ENCODE measurements at regions not wholly inside any gene's neighbourhood (a gene's known extent, or its start where the extent isn't known, plus 50 kb on each side); places are given as distances from the start of the nearest gene placed in this dataset.

GRCh38 chr14:28254768-28255167 is 511.8 kb upstream of the FOXG1 start:
- no peak for TF ChIP-seq CTCF (IDR thresholded peaks at IDR 0.05; ENCODE audit: insufficient read depth, low read depth, low read length, missing control alignments)
- peak; percentile 43 for DNase-seq (ENCODE audit: low read depth)
- H3K4me3 ChIP-seq (ENCODE audit: low read length), result no peak overlapping the region

DNA sequence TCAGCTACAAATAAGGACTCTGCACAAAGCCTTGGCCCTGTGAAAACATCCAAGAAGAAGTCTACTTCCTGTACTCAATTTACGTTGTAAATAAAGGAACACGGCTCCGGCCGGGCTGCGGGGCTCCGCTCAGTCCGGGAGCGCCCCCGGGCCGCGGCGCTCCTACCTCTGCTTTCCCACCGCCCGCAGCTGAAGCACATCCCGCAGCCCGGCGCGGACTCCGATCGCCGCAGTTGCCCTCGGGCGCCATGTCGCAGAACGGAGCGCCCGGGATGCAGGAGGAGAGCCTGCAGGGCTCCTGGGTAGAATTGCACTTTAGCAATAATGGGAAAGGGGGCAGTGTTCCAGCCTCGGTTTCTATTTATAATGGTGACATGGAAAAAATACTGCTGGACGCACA is 502.3 kb upstream of the FOXG1 start:
- no peak for TF ChIP-seq CTCF (IDR thresholded peaks at IDR 0.05; ENCODE audit: insufficient read depth, low read depth, low read length, missing control alignments)
- H3K4me3 ChIP-seq (ENCODE audit: low read length), result no peak overlapping the region
- no peak for DNase-seq (ENCODE audit: low read depth)

- no peak overlapping the region for H3K4me3 ChIP-seq (ENCODE audit: low read length)
- TF ChIP-seq CTCF (IDR thresholded peaks at IDR 0.05; ENCODE audit: insufficient read depth, low read depth, low read length, missing control alignments), result no peak
- DNase-seq (ENCODE audit: low read depth), result no peak
Observed at GRCh38 chr14:28272270-28272669, 494.3 kb upstream of the FOXG1 start.

GRCh38 chr14:28280530-28280929 is 486.1 kb upstream of the FOXG1 start:
- DNase-seq (ENCODE audit: low read depth), result no peak
- H3K4me3 ChIP-seq (ENCODE audit: low read length), result no peak overlapping the region
- no peak for TF ChIP-seq CTCF (IDR thresholded peaks at IDR 0.05; ENCODE audit: insufficient read depth, low read depth, low read length, missing control alignments)

DNA sequence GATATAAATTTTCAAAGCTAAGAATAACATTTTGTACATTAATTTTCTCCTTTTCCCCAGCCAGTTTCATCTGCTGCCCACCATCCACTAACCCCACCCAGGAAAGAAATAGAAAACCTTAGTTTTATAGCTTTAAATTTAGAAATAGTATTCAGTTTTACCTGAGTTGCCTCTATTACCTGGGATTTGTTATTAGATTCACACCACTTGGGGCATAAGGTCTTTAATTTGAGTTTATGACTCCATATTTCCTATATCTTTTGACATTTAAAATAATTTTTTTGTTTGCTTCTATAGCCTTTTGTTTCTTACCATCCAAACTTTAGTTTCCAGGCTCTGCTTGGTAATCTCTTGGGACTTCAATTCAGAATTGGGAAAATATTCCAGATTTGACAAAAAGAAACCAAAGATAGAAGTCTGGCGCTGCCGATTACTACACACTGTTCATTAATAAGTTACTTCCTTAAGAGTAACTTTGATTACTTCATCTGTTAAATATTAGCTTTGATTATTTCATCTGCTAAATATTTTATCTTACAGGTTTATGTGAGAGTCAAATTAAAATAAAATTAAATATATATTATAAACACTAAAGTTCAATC is 485.5 kb upstream of the FOXG1 start:
- TF ChIP-seq CTCF (IDR thresholded peaks at IDR 0.05; ENCODE audit: insufficient read depth, low read depth, low read length, missing control alignments), result no peak
- no peak overlapping the region for H3K4me3 ChIP-seq (ENCODE audit: low read length)
- DNase-seq (ENCODE audit: low read depth), result no peak

DNA sequence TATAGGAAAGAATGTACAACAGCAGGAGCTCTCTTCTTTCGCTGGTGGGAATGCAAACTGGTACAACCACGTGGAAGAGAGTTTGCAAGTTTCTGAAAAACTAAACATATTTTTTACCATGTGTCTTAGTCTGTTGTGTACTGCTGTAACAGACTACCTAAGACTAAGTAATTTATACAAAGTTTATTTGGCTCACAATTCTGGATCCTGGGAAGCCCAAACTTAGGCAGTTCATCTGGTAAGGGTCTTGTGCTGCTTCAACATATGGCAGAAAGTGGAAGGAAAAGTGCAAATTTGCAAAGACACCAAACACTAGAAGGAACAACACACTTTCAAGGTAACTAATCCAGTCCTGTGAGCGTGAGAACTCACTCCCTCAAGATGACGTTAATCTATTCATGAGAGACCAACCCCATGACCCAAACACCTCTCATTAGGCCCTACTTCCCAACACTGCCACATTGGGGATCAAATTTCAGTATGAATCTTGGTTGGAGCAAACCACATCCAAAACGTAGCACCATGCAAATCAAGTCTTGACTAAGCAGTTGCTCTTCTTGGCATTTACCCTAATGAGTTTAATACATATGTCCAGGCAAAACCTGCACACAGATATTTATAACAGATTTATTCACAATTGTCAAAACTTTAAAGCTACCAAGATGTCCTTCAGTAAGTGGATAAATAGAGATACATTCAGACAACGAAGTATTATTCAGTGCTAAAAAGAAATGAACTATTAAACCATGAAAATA is 481.9 kb upstream of the FOXG1 start:
- H3K4me3 ChIP-seq (ENCODE audit: low read length), result no peak overlapping the region
- DNase-seq (ENCODE audit: low read depth), result no peak
- no peak for TF ChIP-seq CTCF (IDR thresholded peaks at IDR 0.05; ENCODE audit: insufficient read depth, low read depth, low read length, missing control alignments)

All from epithelial cell of esophagus (primary cell).